HK-2 (cell line): ENCODE measurements at regions not wholly inside any gene's neighbourhood (a gene's known extent, or its start where the extent isn't known, plus 50 kb on each side); places are given as distances from the start of the nearest gene placed in this dataset.

ENCODE experiments used
- DNase-seq: peaks from one replicate; pipeline ENCODE4 v3.0.0-alpha.2; 2018; ENCODE audit not compliant: unreplicated experiment

DNA sequence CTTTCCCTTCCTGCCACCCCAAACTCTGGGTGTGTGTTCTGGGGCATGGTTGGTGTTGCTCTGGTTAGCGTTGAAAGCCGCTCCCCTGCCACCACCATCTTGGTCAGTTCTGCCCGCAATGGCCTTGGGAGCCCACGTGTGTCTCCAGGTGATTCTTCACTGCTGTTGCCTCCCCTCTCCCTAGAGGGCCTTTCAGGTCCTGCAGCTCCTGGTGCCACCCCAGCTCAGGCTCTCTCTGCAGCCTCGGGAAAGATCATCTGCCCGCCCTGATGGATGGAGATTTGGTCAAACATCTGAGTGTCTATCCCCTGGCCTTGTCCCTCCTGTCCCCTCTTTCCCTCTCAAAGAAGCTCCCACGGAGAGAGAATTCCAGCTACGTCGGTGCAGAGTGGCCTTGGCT is 241.3 kb downstream of the RBFOX3 start:
- DNase-seq, result no peak

DNA sequence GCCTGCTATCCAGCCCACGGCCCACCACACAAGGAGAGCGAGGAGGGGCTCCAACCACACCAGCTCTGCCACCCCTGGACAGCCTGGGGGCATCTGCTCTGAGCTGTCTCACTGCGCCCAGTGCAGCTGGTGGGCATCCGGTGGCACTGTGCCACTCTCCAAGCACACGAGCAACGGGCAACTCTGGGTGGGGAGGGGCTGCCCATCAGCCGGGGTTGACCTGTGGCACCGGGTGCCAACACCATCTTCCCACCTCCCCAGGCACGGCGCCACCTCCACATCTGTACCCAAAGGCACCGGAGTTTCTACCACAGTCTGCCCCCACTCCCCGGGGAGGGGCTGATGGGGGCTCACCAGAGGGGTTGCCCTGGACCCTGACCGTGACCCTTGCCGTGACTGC is 241.8 kb downstream of the RBFOX3 start:
- DNase-seq, result no peak

DNA sequence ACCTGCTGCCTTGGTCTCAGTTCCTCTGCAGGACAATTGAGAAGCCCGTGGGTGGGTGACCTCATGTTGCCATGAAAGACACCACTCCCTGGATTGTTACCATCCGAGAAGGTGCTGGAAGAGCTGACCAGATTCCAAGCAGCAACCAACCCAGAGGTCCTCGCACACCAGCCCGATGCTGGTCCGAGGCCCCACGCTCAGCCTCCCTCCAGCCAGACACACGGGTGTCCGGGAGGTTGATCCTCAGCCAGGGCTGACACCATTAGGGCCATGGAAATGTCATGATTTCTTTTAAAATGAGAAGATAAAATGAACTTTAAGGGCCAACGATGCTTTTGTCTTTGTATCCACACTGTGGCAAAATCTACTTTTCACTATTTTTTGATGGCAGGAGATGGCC is 242.3 kb downstream of the RBFOX3 start:
- no peak for DNase-seq

DNA sequence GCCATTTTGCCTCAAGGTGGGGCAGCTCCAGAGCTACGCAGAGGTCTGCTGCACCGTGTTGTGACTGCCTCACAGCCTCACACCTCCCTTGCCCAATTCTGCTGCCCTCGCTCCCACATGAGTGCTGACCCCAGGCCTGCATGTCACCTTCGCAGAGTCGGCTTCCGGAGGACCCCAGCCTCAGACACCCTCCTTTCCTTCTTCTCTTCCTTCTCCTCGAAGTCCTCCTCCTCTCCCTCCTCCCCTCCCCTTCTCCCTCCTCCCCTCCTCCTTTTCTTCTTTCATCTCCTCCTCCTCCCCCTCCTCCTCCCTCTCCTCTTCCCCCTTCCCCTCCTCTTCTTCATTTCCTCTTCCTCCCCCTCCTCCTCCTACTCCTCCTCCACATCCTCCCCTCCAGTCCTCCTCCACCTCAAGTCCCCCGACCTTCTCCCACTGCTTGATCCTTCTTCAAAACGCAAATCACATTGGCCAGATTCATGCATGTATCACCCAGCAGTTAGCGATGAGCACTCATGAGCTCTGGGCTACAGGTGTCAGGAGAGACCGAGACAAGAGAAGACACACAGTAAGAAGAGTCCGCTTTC is 243.8 kb downstream of the RBFOX3 start:
- no peak for DNase-seq

DNA sequence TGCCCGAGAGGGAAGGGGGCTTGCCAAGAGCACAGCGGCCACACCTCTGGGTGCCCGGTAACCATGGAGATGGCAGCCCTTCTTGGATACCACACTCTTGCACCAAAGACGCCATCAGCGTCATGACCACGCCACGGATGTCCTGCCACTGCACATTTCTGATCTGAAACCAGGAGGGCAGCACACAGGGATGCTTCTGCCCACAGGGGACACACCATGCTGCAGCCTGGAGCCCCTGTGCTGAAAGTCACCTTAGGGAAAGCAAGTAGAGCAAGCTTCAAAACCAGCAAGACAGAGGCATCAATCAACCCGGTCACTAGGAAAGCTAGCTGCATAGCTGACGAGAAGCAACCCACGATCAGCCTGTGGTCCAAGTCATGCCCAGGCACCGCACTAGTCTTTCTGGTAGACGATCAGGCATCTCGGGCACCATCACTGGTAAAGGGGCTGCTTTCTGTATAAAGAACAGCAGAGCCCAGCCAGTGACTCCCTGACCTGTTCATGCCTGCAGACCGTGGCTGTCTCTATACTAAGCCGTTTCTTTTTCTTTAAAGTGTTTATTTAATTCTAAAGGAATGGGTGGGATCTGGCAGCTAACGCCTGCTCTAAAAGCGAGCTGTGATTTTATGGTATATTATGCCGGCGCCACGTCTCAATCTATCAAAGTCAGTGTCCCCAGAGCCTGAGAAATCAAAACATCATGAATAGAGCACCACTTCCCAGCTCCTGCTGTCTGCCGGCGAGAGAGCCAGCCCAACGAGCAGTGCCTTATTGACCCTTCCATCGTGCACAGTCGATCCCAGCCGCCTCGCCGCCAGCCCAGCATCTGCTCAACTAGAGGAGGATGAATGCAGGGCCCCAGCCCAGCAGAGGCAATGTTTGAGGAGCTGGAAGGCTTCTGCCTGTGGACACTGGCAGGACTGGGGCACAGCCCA is 244.7 kb downstream of the RBFOX3 start:
- no peak for DNase-seq

DNA sequence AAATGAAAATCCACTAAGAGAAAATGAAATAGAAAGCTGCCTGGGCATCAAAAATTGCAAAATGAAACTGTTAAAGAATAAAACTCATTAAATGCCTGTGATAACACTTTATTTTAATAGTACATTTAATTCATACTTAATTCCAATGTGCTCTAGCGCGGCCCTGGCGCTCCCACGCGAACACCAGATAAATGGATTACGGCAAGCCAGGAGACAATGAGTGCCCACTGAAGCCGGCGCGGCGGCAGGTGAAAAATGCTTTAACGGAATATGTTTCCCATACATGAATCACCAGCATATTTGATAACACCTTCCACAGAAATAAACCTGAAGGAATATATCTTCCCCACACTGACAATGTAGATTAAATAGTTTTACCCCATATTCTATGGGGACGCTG is 245.5 kb downstream of the RBFOX3 start:
- DNase-seq, result no peak

DNA sequence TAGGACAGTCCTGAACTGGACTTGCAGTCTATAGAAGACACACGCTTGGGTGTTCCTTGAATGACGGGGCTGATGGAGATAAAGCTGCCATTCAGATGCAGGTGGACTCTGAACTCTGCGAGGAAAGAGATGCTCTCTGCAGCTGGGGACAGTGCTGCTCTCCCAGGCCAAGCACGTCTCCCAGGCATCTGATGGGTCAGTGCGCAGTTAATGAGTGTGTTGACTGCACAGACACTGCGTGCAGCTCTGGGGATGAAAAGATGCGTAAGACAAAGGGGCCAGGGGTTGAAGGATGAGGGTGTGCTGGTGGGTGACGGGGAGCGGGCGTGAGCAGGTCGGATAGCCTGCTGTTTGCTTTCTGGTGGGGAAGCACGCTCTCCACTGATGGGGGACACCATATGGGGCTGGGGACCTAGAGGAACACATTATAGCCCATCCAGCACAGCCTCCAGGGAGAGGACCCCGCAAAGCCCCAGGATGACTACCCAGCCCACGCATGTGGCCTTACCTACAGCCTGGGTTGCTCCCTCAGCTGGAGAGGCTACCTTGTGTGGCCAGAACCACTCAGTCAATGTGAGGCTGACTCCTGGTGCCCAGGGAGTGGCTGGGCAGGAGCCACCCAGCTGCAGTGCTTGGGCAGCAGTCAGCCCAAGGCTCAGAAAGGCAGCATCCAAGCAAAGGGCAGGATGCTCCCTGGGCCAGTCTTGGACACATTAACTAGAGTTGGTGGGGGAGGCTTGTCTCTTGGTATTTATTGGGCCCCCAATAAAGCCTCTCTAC is 246.3 kb downstream of the RBFOX3 start:
- DNase-seq, result no peak

DNA sequence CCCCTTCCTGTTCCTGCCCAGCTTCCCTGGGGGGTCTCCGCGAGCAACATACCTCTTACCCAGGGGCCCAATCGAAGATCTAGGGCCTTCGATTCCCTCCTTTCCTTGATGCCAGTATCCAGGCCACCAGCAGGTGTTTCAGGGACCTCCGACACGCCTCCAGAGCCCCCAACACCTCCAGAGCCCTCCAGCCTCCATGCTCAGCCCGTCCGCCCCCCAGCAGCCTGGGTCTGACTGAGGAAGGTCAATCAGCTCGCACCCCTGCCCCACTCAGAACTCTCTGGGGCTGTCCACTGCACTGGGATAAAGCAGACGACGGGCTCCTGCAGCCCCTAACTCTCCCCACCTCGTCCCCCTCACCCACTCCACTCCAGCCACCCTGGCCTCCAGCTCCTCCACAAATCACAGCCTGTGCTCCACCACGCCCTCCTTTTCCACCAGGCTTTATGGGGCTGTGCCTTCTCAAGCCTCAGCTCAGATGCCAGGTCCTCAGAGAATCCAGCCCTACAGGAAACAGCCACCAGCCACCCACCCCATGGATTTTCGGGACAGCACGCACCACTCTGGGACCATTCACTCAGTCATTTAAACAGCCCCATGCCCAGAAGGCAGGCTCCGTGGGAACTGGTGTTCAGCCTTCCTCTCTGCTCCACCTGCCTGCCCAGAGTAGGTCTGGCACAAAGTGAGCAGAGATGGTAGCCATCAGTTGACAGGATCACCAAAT is 247.1 kb downstream of the RBFOX3 start:
- no peak for DNase-seq

DNA sequence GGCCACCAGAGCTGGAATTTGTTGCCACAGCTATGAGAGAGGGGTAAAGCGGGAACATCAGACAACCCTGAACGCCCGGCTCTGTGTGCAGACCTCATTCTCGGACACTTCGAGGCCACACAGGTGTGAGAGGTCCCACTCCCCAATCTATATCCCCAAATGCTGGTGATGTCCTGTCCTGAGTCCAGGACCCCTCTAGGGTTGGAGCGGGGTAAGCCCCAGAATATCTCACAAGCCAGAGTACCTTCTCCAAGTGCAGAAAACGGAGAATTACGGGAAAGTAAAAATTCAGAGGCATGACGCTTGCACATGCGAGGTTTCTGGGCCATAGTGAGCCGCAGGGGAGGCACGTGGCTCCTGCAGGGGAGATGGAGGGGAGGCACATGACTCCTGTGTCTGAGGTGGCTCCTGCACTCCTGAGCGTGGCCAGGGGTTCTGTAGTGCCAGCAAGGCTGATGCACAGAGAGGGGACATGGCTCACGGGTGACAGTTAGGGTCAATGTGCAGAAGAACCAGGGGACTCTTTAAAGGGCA is 248.0 kb downstream of the RBFOX3 start:
- DNase-seq, result no peak

DNA sequence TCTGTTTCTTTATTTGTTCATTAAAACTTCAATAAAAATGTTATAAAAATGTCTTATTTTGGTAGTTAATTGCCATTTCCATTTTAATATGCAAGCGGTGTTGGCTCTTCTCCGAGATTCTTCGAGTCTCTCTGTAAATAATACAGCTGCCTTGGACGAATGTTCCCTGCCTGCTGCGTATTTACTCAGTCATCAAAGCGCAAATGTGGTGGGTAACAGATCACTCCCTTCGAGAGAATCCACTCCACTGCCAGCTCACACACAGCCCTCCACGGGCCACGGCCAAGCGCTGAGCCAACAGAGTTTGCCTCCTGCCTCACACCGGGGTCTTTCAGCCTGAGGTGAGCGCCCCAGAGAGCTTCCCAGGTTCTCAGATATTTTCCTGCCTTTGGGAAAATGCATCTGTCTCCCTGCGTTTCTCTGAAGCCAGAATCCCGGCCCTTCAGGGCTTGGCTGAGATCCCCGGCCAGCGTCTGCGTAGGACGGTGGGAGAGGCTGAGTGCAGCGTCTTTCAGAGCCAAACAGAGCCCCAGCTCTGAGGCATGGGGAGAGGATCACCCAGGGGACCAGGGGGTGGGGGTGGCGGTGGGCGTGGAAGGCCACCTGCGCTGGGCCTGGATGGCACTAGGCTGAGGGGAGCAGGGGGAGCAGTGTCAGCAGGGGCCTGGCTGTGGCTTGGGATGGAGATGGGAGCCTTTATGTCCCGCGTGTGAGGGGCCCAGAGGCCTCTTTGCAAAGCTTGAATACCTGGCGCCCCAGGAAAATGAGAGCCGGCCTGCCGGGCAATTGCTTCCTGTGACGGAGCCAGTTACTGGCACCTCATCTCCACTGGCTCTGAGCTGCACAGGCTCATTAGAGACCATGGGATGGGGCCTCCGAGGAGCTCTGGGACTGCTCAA is 248.7 kb downstream of the RBFOX3 start:
- DNase-seq, result no peak

DNA sequence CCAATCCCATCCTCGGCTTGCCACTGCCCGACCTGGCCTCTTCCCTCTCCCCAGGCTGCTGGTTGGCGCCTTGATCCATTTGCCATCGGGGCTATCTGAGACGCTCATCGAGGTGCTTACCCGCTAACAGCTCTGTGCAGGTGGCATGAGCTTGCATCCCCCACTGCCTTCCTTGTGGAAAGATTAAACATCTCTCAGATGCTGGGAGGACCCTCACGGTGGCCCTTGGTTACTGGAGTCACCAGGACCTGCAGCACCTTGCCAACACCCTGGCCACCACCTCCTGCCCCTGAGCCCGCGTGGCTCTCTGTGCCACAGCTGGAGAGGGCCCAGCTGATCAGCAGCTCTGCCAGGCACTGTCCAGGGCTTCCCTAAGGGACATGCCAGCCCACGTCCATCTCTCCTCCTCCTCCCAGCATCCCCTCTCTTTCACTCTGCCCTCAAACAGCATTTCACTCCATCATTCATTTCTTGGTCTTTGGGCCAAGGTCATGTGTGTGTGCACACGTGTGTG is 249.6 kb downstream of the RBFOX3 start:
- no peak for DNase-seq

DNA sequence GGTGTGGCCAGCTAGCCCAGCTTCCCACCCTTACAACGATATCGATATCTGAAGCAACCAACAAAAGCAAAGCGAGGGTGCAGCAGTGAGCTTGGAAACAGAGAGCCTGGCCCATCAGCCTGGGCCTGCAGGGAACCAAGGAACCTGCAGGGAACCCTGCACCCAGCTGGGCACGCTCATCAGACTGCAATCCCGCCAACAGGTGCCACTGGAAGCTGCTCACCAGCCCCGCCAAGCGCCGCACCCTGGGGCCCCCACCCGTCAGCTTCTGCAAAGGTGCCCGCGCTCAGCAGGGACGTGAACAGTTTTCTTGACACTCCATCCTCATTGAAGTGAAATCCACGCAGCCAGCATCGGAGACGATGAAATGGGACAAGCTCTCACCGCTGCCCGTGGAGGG is 250.7 kb downstream of the RBFOX3 start:
- DNase-seq, result no peak

DNA sequence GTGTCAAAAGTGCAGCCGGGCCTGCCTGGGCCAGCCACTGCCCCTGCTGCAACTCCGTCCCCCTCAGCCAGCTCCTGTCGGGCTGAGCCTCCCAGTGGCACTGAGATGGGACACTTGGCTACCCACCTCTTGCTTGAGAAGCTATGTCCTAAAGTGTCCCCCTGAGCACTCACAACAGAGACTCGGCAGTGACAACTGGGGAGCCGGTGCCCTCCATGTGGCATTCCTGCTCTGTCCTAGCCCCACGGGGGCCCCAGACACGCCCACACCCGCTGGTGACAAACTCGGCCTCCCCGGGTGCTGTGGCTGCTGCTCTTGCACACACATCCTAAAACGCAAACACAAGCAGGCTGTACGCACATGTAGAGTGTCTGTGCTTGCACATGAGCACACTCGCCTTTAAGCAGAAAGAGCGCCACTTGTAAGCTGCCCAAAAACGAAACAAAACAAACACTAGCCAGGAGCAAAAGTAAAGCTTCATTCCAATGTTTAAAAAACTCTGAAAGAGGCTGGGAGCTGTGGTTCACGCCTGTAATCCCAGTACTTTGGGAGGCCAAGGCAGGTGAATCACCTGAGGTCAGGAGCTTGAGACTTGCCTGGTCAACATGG is 253.9 kb downstream of the RBFOX3 start:
- DNase-seq, result no peak

DNA sequence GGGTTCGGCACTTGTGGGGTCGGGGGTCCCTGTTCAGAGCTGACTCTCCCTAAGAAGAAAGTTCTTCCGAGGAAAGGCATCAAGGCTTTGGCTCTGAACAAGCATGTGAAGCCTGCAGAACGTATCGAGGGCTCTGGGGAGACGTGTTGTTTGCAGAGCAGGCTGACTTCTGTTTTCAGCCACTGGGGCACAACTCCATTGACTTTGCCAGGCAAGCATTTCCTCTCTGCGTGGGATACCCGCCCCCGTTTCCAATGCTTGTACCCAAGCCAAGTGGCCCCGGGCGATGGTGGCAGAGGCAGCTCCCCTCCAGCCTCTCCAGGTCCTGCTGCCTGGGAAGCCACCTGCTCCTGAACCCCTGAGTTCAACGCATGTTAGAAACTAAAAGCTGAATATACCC is 255.7 kb downstream of the RBFOX3 start:
- no peak for DNase-seq

DNA sequence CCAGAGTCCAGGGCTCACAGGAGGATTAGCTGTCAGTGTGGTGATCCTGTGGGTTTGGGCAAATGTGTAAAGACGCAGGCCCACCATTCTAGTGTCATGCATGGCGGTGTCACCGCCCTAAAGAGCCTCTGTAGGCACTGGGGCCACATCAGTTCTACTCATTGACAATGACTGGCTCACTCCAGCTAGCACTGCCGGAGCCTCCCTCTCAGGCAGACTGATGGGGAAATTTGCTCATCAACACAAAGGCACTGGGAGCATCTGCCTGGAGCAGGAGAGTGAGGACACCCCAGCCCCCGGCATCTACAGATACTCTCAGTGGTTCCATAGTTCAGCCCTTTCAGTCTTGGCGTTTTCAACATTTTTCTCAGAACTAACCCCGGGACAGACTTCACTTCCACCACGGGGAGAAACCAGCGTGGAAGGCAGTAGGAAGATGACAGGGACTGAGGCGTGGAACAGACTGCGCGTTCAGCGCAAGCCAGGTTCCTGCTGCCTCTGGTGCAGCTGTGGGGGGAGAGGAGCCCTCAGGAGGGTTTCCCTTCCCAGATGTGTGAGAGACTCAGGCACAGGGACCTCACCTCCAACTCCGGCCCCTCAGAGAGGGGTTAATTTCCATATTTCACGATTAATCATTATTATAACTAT is 256.6 kb downstream of the RBFOX3 start:
- DNase-seq, result no peak

DNA sequence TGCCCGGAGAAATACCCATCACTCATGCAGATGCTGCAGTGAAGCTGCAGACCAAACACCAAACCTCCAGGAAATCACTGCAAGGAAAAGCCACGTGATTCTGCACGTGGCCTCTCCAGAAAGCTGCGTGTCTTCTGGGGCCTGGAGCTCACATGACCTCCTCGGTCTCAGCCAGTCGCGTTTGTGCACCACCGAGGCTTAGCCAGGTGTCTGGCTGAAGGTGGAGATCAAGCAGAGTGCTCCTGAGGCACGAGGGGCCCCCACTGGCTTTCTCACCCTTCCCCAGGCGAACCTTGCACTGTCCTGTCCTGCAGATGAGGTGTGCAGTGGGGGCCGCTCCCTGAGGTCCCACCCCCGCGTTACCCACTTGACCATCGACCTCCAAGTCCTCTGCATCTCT is 257.3 kb downstream of the RBFOX3 start:
- no peak for DNase-seq

DNA sequence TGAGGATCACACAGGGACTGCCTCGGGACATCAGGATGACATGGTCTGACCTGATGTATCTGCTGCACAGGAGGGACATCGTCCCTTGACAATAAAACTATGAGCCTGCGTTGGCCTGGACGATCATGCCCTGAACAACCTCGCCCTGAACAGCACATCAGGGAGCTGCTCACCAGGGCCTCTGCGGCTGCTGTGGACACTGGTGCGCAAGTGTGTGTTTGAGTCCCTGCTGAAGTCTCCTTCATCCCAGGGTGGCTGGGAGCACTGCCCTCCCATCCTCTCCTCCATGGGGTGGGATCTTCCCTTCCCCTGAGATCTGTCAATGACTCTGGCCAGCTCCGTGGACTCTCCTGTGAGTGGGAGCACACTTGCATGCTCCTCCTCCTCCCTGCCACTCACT is 257.8 kb downstream of the RBFOX3 start:
- DNase-seq, result no peak

DNA sequence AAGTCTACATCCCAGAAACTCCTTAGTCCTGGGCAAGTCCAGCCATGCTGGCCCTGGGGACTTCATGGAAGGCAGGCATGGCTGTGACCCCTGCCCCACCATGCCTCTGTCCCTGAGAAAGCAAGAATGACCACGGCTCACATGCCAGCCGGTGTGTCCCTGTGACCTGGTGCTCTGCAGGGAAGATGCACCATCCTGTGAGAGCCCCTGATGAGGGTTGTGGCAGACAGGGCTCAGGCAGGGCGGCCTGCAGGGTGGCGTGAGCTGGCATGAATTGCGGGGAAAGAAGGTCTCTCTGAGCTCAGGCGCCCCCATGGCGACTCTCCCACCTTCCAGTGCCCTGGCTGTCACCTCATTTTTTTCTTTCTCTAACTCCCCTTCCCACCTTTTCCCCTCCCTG is 260.3 kb downstream of the RBFOX3 start:
- no peak for DNase-seq
